HG02571 (cell line): ENCODE measurements at regions not wholly inside any gene's neighbourhood (a gene's known extent, or its start where the extent isn't known, plus 50 kb on each side); places are given as distances from the start of the nearest gene placed in this dataset.

Experiments used
- ATAC-seq: cut with Tn5 transposase; IDR thresholded peaks from one replicate; pipeline ENCODE4 v1.9.1; 2021; ENCODE audit warnings: mild to moderate bottlenecking, moderate library complexity; ENCODE audit not compliant: unreplicated experiment

DNA sequence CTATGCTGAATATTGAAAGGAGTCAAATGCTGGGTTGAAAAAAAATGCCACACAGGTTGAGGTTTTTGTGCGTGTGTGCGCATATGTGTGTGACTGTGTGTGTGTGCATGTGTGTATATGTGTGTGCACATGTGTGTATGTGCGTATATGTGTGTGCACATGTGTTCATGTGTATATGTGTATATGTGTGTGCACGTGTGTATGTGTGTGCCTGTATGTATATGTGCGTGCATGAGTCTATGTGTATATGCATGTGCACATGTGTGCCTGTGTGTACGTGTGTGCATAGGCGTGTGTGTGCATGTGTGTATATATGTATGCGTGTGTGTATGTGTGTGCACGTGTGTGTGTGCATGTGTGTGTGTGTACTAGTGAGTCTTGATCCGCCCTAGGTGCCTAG is 655.7 kb downstream of the AACS start:
- no peak for ATAC-seq

DNA sequence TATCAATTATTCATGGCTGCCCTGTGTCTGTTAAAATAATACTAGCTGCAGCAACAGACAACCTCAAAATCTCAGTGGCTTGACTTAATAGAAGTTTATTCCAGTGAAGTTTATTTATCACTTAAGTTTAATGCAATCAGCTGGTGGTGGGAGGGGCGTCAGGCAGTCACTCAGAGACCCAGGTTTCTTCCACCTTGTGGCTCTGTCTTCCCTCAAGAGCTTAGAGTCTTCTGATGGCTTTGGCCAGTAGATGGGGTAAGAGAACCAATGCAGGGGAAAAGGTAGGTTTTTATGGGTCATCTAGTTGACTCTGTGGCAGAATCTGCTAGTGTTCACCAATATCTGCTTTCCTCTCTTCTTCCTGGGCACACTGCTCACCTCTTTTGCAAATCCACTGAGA is 668.9 kb downstream of the AACS start:
- no peak for ATAC-seq

DNA sequence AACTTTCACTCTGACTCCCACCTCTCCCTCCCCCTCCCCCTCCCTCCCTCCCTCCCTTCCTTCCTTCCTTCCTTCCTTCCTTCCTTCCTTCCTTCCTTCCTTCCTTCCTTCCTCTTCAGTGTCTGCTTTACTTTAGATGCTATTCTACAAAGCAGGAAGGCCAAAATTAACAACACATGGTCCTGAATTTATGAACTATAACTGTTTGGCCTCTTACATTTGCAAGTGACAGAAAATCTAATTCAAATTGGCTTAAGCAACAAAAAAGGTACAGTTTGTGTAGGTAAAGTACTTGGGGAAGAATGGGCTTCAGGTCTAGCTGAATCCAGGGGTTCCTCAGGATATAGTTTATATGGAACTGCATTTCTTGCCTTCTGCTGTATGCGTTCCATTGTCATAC is 673.0 kb downstream of the AACS start:
- no peak for ATAC-seq

DNA sequence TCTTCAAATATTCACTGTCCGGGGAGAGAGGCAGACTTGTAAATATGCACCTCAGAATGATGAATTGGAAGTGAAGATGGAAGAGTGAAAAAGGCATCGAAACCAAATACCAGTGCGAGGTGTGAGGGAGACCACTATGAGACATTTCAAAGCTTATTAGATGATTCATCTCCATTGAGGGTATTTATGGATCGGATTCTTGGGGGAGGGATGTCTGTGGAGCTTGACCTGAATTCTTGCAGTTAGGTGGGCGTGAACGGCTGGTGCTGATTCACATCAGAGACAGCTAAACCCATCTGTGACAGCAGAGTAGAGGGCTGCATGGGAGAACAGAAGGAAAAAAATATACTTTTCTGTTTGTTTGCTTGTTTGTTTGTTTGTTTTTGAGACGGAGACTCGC is 677.2 kb downstream of the AACS start:
- ATAC-seq, result no peak

DNA sequence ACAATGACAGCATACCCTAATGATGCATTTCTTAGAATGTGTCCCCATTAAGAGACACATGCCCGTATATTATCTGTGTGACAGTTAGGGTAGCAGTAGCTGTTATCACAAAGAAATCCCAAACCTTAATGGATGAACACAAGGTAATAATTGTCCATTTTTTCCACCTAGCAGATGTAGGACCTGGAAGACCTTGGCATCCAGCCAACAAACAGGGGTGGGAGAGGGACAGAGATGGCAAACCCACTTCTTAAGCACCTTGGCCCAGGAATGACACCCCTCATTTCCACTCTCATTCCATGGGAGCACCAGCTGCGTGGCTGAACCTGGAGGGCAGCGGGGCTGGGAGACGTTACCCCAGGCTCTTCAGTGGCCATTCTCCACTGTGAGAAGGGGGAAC is 679.0 kb downstream of the AACS start:
- no peak for ATAC-seq

DNA sequence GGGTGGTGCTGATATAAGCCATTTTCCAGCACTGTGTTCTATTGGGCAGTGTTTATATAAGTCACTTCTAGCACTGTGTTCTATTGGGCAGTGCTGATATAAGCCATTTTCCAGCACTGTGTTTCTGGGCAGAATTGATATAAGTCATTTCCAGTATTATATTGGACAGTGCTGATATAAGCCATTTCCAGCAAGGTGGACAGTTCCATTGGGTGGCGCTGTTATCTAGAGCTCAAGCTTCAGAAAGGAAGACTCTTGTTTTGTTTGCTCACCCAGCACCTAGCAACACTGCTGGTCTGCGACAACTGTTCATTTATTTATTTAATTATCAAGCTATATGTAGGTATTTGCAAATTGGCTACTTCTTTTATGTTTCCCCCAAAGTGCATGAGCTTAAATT is 690.3 kb downstream of the AACS start:
- no peak for ATAC-seq

DNA sequence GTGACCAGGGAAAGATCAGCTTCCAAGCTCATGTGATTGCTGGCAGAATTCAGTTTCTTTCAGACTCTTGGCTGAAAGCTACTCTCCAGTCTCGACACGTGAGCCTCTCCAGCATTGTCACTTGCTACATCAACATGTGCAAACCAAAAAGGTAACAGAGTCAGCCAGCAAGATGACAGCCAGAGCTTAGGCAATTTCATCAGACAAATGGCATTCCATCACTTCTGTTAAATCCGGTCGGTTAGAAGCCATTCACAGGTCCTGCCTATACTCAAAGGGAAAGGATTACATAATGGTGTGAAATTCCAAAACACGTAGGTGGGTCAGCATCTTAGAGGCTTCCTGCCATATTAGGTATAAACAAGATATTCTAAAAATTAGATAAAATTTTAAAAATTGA is 700.9 kb downstream of the AACS start:
- ATAC-seq, result no peak

DNA sequence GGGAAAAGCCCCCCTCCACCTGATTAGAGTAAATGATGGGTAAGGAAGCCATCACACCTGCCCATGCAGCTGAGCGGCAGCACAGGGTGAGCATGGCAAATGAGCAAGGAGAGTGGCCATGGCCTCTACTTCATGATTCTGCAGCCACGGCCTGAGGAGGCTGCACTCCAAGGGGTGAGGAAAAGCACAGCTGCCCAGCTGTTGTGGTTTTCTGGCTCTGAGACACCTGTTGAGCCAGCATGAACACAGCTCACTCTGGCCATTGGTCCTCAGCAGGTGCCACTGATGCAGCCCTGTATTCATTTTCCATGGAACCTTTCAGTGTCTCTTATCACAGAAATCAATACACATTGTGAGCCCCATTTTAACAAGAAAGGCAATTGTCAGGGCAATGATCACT is 707.2 kb downstream of the AACS start:
- ATAC-seq, result no peak

DNA sequence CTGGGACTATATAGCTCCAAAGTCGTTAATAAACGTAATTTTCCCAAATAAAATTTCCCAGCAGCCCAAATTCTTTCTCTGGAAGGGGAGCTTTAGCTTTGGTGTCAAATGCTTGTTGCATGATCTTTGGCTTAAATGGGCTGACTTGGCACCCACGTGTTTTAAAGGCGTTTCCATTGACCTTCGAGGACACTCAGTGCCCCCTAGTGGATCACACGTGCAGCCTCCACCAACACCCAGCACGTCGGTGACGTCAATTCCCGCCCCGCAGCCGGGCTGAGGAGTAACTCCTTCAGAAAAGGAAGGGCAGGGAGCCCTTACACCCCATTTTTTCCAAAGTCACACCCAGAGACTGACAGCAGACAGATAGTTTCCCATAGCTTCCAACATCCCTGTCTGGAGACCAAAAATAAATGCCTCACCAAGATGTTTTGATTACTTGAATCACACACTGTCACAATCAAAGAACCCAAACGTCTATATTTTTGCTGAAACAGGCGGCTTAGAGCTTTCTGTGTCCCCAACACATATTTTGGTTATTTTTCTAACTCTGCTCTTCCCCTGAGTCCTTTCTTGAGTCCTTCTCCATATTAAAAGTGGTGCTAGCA is 707.9 kb downstream of the AACS start:
- no peak for ATAC-seq

DNA sequence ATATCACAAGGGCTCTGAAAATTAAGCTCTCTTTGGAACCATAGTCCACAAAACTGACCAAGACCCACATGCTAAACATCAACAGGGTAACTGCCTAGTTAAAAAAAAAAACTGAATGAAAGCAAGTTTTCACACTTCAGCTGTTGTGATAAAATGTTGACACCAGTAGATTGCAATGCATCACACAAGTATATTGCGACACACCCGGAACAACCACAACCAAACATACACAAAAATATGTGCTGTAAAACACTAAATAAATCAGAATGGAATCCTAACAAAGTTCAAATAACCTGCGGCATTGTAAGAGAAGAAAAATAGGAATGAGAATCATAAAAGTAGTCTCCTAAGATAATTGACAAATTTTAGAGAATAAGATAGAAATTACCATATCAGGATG is 710.3 kb downstream of the AACS start:
- ATAC-seq, result no peak

DNA sequence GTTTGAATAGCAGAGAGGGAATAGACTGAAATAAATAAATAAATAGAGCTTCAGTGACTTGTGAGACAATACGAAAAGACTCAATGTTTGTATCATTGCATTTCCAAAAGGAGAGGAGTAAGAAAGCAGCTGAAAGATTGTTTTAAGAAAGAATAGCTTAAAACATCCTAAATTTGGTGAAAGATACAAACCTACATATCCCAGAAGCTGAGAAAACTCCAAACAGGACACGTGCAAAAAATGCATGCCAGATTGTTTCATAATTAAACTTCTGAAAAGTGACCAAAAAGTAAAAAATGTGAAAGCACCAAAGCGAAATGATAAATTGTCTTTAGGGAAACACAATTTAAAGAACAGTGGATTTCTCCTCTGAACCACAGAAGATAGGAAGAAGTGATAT is 711.0 kb downstream of the AACS start:
- no peak for ATAC-seq

DNA sequence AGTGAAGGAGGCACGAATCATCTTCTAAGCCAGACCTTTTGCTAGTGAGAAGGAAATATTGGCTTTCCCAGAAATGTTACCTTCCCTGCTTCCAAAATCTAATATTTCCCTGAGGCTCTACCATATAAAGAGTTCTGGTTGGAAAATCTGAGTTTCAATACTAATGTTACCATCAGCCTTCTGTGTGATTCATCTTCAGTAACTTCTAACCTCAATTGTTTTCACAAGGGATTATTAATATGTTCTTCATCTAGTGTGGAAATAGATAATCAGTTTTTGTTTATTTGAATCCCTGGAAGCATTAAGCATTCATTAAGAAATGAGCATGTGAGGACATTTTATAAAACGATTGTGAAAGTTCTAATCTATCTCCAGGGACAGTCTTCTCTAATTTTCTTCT is 720.9 kb downstream of the AACS start:
- ATAC-seq, result no peak

DNA sequence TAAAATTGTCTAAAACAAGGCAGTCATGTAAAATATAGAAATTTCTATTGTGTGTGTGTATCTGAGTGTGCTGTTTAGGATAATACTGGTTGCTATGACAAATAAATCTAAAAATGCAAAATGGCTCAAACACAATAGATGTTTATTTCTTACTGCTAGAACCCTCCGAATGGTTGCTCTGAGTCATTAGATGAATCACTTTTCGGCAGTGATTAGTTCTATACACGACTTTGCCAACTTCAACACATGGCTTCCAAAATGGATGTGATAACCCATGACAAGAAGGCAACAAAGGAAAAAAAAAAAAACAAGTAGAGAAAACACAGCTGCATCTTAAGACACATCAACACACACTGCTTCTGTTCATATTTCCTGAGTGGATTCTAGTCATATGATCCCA is 729.2 kb downstream of the AACS start:
- ATAC-seq, result no peak

DNA sequence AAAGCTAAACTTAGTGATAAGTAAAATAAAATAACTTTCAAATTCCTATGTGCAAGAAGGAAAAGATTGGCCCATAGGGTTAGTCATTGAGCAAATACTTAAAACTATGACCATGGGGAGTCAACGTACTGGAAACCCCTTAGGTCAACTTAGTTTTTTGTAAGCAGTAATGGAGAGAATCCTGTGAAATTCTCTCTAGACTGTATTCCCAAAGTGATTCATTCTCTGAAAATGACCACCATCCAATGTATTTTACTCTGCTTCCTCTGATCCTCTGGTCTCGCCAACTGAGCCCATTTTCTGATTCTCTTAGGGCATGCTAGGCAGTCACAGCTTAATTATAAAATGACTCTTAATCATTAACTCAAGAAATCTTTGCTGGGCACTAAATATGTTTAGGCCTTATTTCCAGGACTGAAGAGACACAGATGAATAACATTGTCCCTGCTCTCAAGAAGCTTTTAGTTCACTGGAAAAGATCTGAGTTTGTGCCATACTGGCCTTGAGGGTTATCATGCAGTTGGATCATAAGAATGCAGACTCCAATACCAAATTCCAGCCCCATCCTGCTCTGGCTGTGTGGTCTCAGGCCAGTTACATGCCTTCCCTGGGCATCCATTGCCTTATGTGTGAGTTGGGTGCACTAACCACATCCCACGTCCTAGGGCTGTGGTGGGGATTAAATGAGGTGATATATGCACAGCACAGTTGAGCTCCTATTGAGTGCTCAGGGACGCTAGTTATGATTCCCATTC is 732.4 kb downstream of the AACS start:
- no peak for ATAC-seq

DNA sequence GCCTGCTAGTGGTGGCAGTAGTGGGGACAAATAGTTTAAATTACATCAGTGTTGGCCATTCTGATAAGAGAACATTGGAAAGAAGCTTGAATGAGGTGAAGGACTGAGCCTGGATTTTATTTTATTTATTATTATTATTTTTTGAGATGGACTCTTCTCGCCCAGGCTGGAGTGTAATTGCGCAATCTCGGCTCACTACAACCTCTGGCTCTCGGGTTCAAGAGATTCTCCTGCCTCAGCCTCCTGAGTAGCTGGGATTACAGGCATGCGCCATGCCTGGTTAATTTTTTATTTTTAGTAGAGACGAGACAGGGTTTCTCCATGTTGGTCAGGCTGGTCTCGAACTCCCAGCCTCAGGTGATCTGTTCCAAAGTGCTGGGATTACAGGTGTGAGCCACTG is 739.4 kb downstream of the AACS start:
- no peak for ATAC-seq

DNA sequence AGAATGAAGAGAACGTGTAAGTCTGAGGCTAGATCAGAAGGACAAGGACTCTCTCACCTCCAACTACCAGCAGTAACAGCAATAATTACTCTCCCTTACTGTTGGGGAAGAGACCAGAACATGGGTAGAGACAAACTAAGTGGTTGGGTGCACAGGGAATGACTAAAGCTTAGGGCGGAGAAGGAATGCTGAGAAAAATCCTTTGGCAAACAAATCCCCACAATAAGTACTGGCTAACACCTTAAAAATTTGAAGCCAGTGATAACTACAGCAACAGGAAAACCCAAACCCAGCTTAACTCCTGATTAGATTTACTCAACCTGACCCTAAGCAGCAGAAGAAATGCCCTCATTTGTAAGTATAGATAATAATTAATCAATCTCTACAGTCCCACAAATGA is 759.0 kb downstream of the AACS start:
- ATAC-seq, result no peak

DNA sequence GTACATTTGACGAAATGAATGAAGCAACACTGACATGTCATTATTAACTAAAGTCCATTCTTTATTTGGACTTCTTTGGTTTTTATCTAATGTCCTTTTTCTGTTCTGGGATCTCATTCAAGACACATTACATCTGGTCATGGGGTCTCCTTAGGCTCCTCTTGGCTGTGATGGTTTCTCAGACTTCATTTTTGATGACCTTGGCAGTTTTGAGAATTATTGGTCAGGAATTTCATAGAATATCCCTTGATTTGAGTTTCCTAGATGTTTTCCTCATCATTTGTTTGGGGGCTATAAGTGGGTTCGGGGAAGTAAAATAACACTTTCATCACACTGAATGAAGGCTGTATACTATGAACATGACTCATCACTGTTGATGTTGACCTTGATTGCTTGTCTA is 770.6 kb downstream of the AACS start:
- no peak for ATAC-seq

DNA sequence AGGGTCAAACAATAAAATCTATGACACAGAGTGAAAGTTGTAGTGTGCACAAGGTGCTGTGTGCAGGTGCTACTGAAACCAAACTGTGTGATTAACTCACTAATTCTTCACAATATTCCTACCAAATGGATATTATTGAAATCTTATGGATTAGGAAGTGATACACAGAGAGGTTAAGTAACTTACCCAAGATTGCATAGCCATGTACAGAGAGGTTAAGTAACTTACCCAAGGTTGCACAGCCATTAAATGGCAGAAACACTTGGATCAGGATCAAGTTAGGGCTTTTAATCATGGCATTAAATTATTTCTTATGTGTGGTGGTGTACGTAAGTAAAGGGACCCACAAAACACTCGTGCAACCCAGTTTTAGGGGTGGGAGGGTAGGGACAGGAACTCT is 771.4 kb downstream of the AACS start:
- ATAC-seq, result no peak

DNA sequence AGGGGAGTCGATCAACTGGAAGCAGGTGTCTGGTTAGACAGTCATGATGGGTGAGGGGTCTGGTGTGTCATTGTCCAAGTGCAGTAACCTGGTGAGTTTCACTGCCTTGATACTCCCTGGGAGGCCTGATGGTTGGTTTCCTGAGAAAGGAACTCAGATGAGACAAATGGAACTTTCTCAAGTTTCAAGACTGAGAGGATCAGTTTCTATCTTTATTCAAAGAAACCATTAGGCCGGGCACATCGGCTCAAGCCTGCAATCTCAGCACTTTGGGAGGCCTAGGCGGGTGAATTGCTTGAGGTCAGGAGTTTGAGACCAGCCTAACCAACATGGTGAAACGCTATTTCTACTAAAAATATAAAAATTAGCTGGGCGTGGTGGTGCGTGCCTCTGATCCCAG is 776.1 kb downstream of the AACS start:
- ATAC-seq, result no peak

DNA sequence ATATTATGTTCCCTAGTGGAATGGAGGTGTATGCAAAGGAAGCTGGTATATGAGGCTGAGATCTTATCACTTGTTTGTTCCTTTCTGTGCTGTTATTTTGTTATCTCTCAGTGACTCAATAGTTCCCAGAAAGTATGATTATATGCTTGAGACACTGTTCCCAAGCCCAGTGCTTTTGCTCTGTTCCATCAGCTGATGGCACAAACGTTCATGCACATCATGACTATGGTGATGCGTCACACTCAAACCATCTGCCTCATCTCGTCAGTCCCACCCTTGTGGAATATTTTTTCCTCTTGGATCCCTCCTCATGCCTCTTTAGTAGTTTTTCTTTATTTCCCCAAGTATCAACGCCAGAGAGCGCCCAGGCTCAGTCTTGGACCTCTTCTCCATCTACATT is 786.9 kb downstream of the AACS start:
- ATAC-seq, result no peak

DNA sequence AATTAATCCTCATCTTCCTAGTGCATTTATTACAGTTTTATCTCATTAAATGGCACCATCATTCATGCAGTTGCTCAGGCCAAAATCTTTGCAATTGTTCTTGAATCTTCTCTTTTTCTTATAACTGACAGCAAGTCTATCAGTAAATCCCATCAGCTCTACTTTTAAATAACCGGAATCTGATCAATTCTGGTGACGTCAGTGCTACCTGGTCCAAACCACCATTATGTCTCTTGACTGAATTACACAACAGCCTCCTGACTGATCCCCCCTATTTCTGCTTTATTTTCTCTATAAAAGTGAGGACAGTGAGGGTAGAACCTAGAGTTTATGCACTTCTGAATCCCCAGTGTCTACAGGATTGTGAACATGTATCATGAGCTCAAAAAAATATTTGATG is 787.4 kb downstream of the AACS start:
- no peak for ATAC-seq

DNA sequence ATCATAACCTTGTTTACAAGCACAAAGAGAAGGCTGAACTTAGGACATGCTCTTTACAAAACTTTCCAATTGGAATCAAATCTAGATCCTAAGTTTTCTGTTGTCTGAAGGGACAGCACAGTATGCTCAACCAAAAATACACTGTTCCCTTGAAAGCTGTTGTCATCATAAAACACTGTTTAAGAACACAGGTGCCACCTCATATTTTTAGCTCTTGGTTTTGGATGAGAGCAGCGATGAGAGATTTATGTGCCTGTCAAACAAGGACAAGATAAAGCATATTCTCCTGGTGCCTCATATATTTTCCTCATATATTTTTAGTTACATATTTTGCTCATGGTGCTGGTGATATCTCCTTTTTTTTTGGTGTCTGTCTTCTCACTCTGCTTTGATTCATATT is 788.4 kb downstream of the AACS start:
- no peak for ATAC-seq

DNA sequence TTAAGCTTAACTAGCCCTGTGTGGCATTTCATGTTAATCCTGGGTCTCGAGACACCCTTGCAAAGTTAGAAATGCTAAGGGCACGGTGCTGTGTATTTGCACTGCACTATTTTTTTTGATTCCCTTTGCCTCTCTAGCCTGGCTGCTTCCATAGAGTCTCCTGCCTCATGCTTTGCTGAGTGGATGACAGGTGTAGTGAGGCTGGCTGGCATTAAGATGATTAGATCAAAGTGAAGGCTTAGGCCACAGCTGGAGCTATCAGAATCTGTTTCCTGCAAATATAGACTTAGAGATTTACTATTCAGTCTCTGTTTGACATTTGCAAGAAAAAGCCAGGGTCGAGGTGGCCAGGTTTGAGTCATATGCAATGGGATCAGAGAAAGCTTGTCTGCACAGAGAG is 791.1 kb downstream of the AACS start:
- ATAC-seq, result no peak
